HepG2 (cell line): ENCODE measurements at regions not wholly inside any gene's neighbourhood (a gene's known extent, or its start where the extent isn't known, plus 50 kb on each side); places are given as distances from the start of the nearest gene placed in this dataset.

Source experiments
- ATAC-seq: fragments of 200-7000 bp; cut with Tn5 transposase; 3 replicates; pipeline ENCODE4 v1.9.1; 2020; ENCODE audit warnings: mild to moderate bottlenecking, moderate library complexity
- BruUV-seq: library from RNA; stranded (reverse); fragments of 400-500 nt; replicated peaks from 2 replicates; lab custom pipeline; 2021; lab: Mats Ljungman, UMichigan
- CTCF ChIA-PET: fragments of 300-600 bp; formaldehyde crosslinking; extraction: SDS; loops from one replicate; lab custom pipeline; 2021; ENCODE audit warnings: low total read pairs, inconsistent platforms, low intra/inter-chr PET ratio; lab: Yijun Ruan, JAX
- POLR2A ChIA-PET: fragments of 350-600 bp; sonication (Branson Sonifier 250); formaldehyde crosslinking; loops from one replicate; lab custom pipeline; 2020; ENCODE audit warnings: antibody characterized with exemption, inconsistent platforms; lab: Yijun Ruan, JAX
- DNase-seq: peaks from one replicate; pipeline ENCODE4 v3.0.0-alpha.2; 2015; ENCODE audit warnings: low spot score
- FAIRE-seq: peaks from 3 replicates; lab custom pipeline; 2011; peaks lifted over from hg19 to GRCh38; lab: Jason Lieb, UNC
- H2AFZ ChIP-seq: one replicate; pipeline ENCODE4 v1.6.1; 2011; ENCODE audit warnings: low read length, inconsistent platforms
- H3K27ac ChIP-seq: fragments of 300-600 bp; 3 replicates; pipeline ENCODE4 v1.8.0; 2011; ENCODE audit warnings: mixed run types, mild to moderate bottlenecking, mixed read lengths, low read length, inconsistent platforms; ENCODE audit not compliant: insufficient read depth; ENCODE audit errors: extremely low read length
- H3K27me3 ChIP-seq, 2 experiments: fragments of 200-600 bp in 1 of 2; 2 replicates in 1 of 2; 3 replicates in 1 of 2; pipeline versions ENCODE4 v1.6.0 to v1.8.0; 2011; ENCODE audit warnings: low read length in 2 of 2, mild to moderate bottlenecking in 2 of 2, moderate library complexity in 2 of 2, inconsistent platforms in 1 of 2; ENCODE audit not compliant: insufficient read depth in 2 of 2, control insufficient read depth in 1 of 2
- H3K36me3 ChIP-seq, 2 experiments: fragments of 200-600 bp in 1 of 2; replicated peaks in 1 of 2; 2 replicates in 1 of 2; 3 replicates in 1 of 2; pipeline versions ENCODE4 v1.5.1 to v1.8.0; 2011; ENCODE audit warnings: low read length in 2 of 2, inconsistent platforms in 1 of 2; ENCODE audit not compliant: insufficient read depth in 2 of 2, control insufficient read depth in 1 of 2
- H3K4me1 ChIP-seq: 2 replicates; pipeline ENCODE4 v1.5.1; 2012; ENCODE audit warnings: low read length, inconsistent platforms; ENCODE audit not compliant: insufficient read depth
- H3K4me2 ChIP-seq: 2 replicates; pipeline ENCODE4 v1.6.0; 2011; ENCODE audit warnings: low read depth, low read length, inconsistent platforms
- H3K4me3 ChIP-seq, 3 experiments: fragments of 200-600 bp in 1 of 3; sonication (generic), shearing (Covaris generic) in 1 of 3; replicated peaks in 1 of 3; 2 replicates each; pipeline ENCODE4 v1.5.1; 2011 to 2016; ENCODE audit warnings: low read length in 3 of 3, inconsistent platforms in 2 of 3, low read depth in 2 of 3, mild to moderate bottlenecking in 2 of 3, control low read depth in 1 of 3, mixed read lengths in 1 of 3; ENCODE audit not compliant: insufficient read depth in 1 of 3
- H3K79me2 ChIP-seq: one replicate; pipeline ENCODE4 v1.6.1; 2011; ENCODE audit warnings: low read length, inconsistent platforms; ENCODE audit not compliant: insufficient read depth
- H3K9ac ChIP-seq: 2 replicates; pipeline ENCODE4 v1.6.0; 2011; ENCODE audit warnings: mild to moderate bottlenecking, low read depth, low read length, inconsistent platforms; ENCODE audit not compliant: insufficient read depth
- H3K9me3 ChIP-seq: 2 replicates; pipeline ENCODE4 v1.5.1; 2012; ENCODE audit warnings: mild to moderate bottlenecking, low read length
- H4K20me1 ChIP-seq: 2 replicates; pipeline ENCODE4 v1.6.0; 2011; ENCODE audit warnings: inconsistent platforms, mild to moderate bottlenecking, low read length, moderate library complexity; ENCODE audit not compliant: insufficient read depth
- DBP ChIP-seq: sonication (generic); formaldehyde crosslinking; IDR thresholded peaks from 2 replicates; pipeline ENCODE4 v1.4.0; 2020; ENCODE audit warnings: missing genetic modification reagents; ENCODE audit errors: not compliant biosample characterization
- DMAP1 ChIP-seq: IDR thresholded peaks from 2 replicates; pipeline ENCODE4 v1.6.1; 2016
- DR1 ChIP-seq: sonication (generic); formaldehyde crosslinking; IDR thresholded peaks from 2 replicates; pipeline ENCODE4 v1.8.0; 2021; ENCODE audit warnings: mild to moderate bottlenecking, missing genetic modification reagents, inconsistent platforms
- PLSCR1 ChIP-seq: sonication (generic); formaldehyde crosslinking; IDR thresholded peaks from 2 replicates; pipeline ENCODE4 v1.5.0; 2020; ENCODE audit warnings: missing genetic modification reagents, mild to moderate bottlenecking, borderline replicate concordance
- SKI ChIP-seq: fragments of 450-650 bp; IDR thresholded peaks from one replicate; pipeline ENCODE4 v1.6.1; 2018; ENCODE audit warnings: mild to moderate bottlenecking; ENCODE audit not compliant: partially characterized antibody
- SYNCRIP ChIP-seq: fragments of 200-400 bp; formaldehyde crosslinking; IDR thresholded peaks from 2 replicates; pipeline ENCODE4 v1.6.1; 2018; ENCODE audit warnings: mild to moderate bottlenecking, low read depth, low read length; ENCODE audit not compliant: insufficient read depth
- ZMYM3 ChIP-seq: sonication (generic); formaldehyde crosslinking; IDR thresholded peaks from 2 replicates; pipeline ENCODE4 v1.5.1; 2020; ENCODE audit warnings: mild to moderate bottlenecking, missing genetic modification reagents
- ZNF800 ChIP-seq: sonication (generic); formaldehyde crosslinking; IDR thresholded peaks from 2 replicates; pipeline ENCODE4 v1.4.0; 2020; ENCODE audit warnings: missing genetic modification reagents
- in situ Hi-C: cut with HindIII; loops from 2 replicates; pipeline ENCODE4 v1.10.0; 2017; ENCODE audit warnings: low pct_unique_long_range_greater_than_20kb; ENCODE audit not compliant: extremely low pct_ligation_motif_present
- intact Hi-C: fragments of 100-400 bp; cut with micrococcal nuclease; formaldehyde crosslinking; loops from one replicate; pipeline ENCODE4 v1.10.0; 2022; ENCODE audit not compliant: unreplicated experiment

- H3K9ac ChIP-seq: no peak overlapping the region
- no peak overlapping the region for H3K4me3 ChIP-seq
- ChIA-PET CTCF (no interaction called here), POLR2A (no interaction called here)
- no peaks in the 10 kb centered on the region for H3K4me1 ChIP-seq
- intact Hi-C loops (no loop called here), in situ Hi-C loops (no loop called here)
- no peak overlapping the region for H3K27ac ChIP-seq
- DNase-seq (no peak), FAIRE-seq (no peak), ATAC-seq (no peak)
- no peak overlapping the region for H2AFZ ChIP-seq
- H4K20me1 ChIP-seq: no peaks in the 10 kb centered on the region
- BruUV-seq: no TSS peak
- no peaks in the 10 kb centered on the region for H3K9me3 ChIP-seq
- H3K36me3 ChIP-seq: no peaks in the 10 kb centered on the region
- no peaks in the 10 kb centered on the region for H3K79me2 ChIP-seq
- no peaks in the 10 kb centered on the region; a peak in 1 of 5 replicates for H3K27me3 ChIP-seq
- H3K4me2 ChIP-seq: no peak overlapping the region
- TF ChIP-seq DR1 (CRISPR knock-in tag) (no peak), PLSCR1 (no peak), ZMYM3 (CRISPR knock-in tag) (no peak), DMAP1 (CRISPR knock-in tag) (no peak), SKI (no peak), SYNCRIP (no peak), DBP (CRISPR knock-in tag) (no peak), ZNF800 (CRISPR knock-in tag) (no peak)
Observed at GRCh38 chr12:92268946-92269345, 123.3 kb upstream of the BTG1 start.
